Naive thymus-derived CD8-positive, alpha-beta T cell (primary cell): ENCODE measurements at regions not wholly inside any gene's neighbourhood (a gene's known extent, or its start where the extent isn't known, plus 50 kb on each side); places are given as distances from the start of the nearest gene placed in this dataset.
"Not testable (repeated sequence)": the region's sequence is repeated elsewhere in the genome, so short reads cannot be mapped to it uniquely, and the experiment has no call there.

Source experiments
- ATAC-seq, 2 donors: fragments of 150-1000 bp; cut with Tn5 transposase in 1 of 2; sonication (Bioruptor Pico), chemical (Tn5 transposase) in 1 of 2; 1 replicate in 1 of 2; 2 replicates in 1 of 2; pipeline ENCODE4 v1.10.0; 2021; ENCODE audit warnings: mild to moderate bottlenecking in 2 of 2, moderate library complexity in 2 of 2
- POLR2A ChIA-PET: fragments of 350-600 bp; sonication (Branson Sonifier 250); formaldehyde crosslinking; loops from one replicate; lab custom pipeline; 2021; ENCODE audit warnings: antibody characterized with exemption; lab: Charles Lee
- DNase-seq, 10 donors: peaks; one replicate each; pipeline versions ENCODE4 v3.0.0 to v3.0.0-alpha.2; 2020 to 2022
- H3K27ac Mint-ChIP-seq, 10 donors: one replicate each; pipeline ENCODE4 v1.8.0; 2020 to 2022; ENCODE audit warnings: mild to moderate bottlenecking in 10 of 10, mixed read lengths in 10 of 10, moderate library complexity in 4 of 10, inconsistent platforms in 1 of 10
- H3K27me3 Mint-ChIP-seq, 5 donors: one replicate each; pipeline ENCODE4 v1.8.0; 2021 to 2022; ENCODE audit warnings: mixed read lengths in 5 of 5
- H3K36me3 Mint-ChIP-seq, 3 donors: one replicate each; pipeline ENCODE4 v1.8.0; 2020 to 2022; ENCODE audit warnings: mixed read lengths in 3 of 3, mild to moderate bottlenecking in 2 of 3, inconsistent platforms in 1 of 3
- H3K4me1 Mint-ChIP-seq, 4 donors: one replicate each; pipeline ENCODE4 v1.8.0; 2021 to 2022; ENCODE audit warnings: mixed read lengths in 4 of 4
- H3K4me3 Mint-ChIP-seq, 10 donors: one replicate each; pipeline ENCODE4 v1.8.0; 2020 to 2022; ENCODE audit warnings: mild to moderate bottlenecking in 10 of 10, mixed read lengths in 10 of 10, moderate library complexity in 6 of 10, inconsistent platforms in 1 of 10
- H3K9me3 Mint-ChIP-seq, 9 donors: one replicate each; pipeline ENCODE4 v1.8.0; 2020 to 2022; ENCODE audit warnings: mixed read lengths in 9 of 9, mild to moderate bottlenecking in 3 of 9, inconsistent platforms in 1 of 9, moderate library complexity in 1 of 9

- no peaks in the 10 kb centered on the region for H3K36me3 Mint-ChIP-seq
- POLR2A ChIA-PET = no interaction called here
- no peaks in the 10 kb centered on the region for H3K9me3 Mint-ChIP-seq
- no peak overlapping the region for H3K27ac Mint-ChIP-seq
- DNase-seq (no peak), ATAC-seq (no peak)
- no peak overlapping the region for H3K4me3 Mint-ChIP-seq
- no peaks in the 10 kb centered on the region for H3K27me3 Mint-ChIP-seq
- no peaks in the 10 kb centered on the region for H3K4me1 Mint-ChIP-seq
Observed at GRCh38 chr6:121770943-121771342, 335.5 kb downstream of the GJA1 start.

- Mint-ChIP-seq H3K4me3 (no peak overlapping the region), H3K4me1 (no peaks in the 10 kb centered on the region), H3K27ac (no peak overlapping the region), H3K36me3 (no peaks in the 10 kb centered on the region), H3K27me3 (no peaks in the 10 kb centered on the region), H3K9me3 (peaks cover 0 to 2% (median 0%) of the 10 kb centered on the region in 9 donors)
- no peak for DNase-seq
- POLR2A ChIA-PET = no interaction called here
- ATAC-seq = no peak
Observed at GRCh38 chr6:121771937-121772720, 336.7 kb downstream of the GJA1 start.

GRCh38 chr6:121776054-121776453, 340.6 kb downstream of the GJA1 start:
- POLR2A ChIA-PET = no interaction called here
- ATAC-seq = no peak

GRCh38 chr6:121780325-121781321, 345.2 kb downstream of the GJA1 start:
- Mint-ChIP-seq H3K27ac (no peak overlapping the region), H3K4me3 (no peak overlapping the region), H3K27me3 (no peaks in the 10 kb centered on the region), H3K36me3 (peaks cover 0 to 3% (median 0%) of the 10 kb centered on the region in 3 donors), H3K9me3 (peaks cover 0 to 9% (median 2%) of the 10 kb centered on the region in 9 donors), H3K4me1 (no peaks in the 10 kb centered on the region)
- POLR2A ChIA-PET = no interaction called here
- ATAC-seq (no peak), DNase-seq (no peak)

More at GRCh38 chr6:121776054-121776453, 340.6 kb downstream of the GJA1 start:
- DNase-seq = no peak
- Mint-ChIP-seq H3K9me3 (peaks cover 0 to 9% (median 2%) of the 10 kb centered on the region in 9 donors), H3K4me3 (no peak overlapping the region), H3K27ac (no peak overlapping the region), H3K4me1 (no peaks in the 10 kb centered on the region), H3K27me3 (no peaks in the 10 kb centered on the region), H3K36me3 (peaks cover 0 to 3% (median 0%) of the 10 kb centered on the region in 3 donors)

- DNase-seq (no peak), ATAC-seq (no peak)
- Mint-ChIP-seq H3K27ac (no peak overlapping the region), H3K36me3 (no peaks in the 10 kb centered on the region), H3K4me1 (no peaks in the 10 kb centered on the region), H3K27me3 (no peaks in the 10 kb centered on the region), H3K9me3 (peaks cover 0 to 5% (median 0%) of the 10 kb centered on the region in 9 donors), H3K4me3 (no peak overlapping the region)
- POLR2A ChIA-PET = no interaction called here
Observed at GRCh38 chr6:121791396-121792315, 356.2 kb downstream of the GJA1 start.

GRCh38 chr6:121794630-121795029, 359.2 kb downstream of the GJA1 start:
- Mint-ChIP-seq H3K27ac (no peak overlapping the region), H3K36me3 (peaks cover 0 to 11% (median 0%) of the 10 kb centered on the region in 3 donors), H3K9me3 (peaks cover 2 to 20% (median 11%) of the 10 kb centered on the region in 9 donors), H3K4me3 (no peak overlapping the region), H3K27me3 (no peaks in the 10 kb centered on the region), H3K4me1 (no peaks in the 10 kb centered on the region)
- POLR2A ChIA-PET = no interaction called here
- DNase-seq (no peak), ATAC-seq (no peak)

GRCh38 chr6:121797598-121797997, 362.2 kb downstream of the GJA1 start:
- DNase-seq, H3K27ac Mint-ChIP-seq, ATAC-seq, H3K27me3 Mint-ChIP-seq, POLR2A ChIA-PET, H3K4me1 Mint-ChIP-seq, H3K4me3 Mint-ChIP-seq: not testable (repeated sequence)
- peaks cover 8 to 48% (median 33%) of the 10 kb centered on the region in 9 donors for H3K9me3 Mint-ChIP-seq
- peaks cover 0 to 25% (median 9%) of the 10 kb centered on the region in 3 donors for H3K36me3 Mint-ChIP-seq

GRCh38 chr6:121798126-121798525, 362.7 kb downstream of the GJA1 start:
- H3K36me3 Mint-ChIP-seq = peaks cover 0 to 27% (median 9%) of the 10 kb centered on the region in 3 donors
- H3K4me3 Mint-ChIP-seq, H3K27me3 Mint-ChIP-seq, POLR2A ChIA-PET, H3K27ac Mint-ChIP-seq, H3K4me1 Mint-ChIP-seq, DNase-seq, ATAC-seq: not testable (repeated sequence)
- peaks cover 8 to 51% (median 36%) of the 10 kb centered on the region in 9 donors for H3K9me3 Mint-ChIP-seq

GRCh38 chr6:121799574-121799973, 364.1 kb downstream of the GJA1 start:
- Mint-ChIP-seq H3K9me3 (peaks cover 8 to 56% (median 36%) of the 10 kb centered on the region in 9 donors), H3K4me3 (no peak overlapping the region), H3K27me3 (no peaks in the 10 kb centered on the region), H3K4me1 (no peaks in the 10 kb centered on the region), H3K36me3 (peaks cover 0 to 27% (median 9%) of the 10 kb centered on the region in 3 donors), H3K27ac (no peak overlapping the region)
- DNase-seq (no peak), ATAC-seq (no peak)
- POLR2A ChIA-PET = no interaction called here

- DNase-seq (no peak), ATAC-seq (no peak)
- H3K36me3 Mint-ChIP-seq = peaks cover 0 to 27% (median 9%) of the 10 kb centered on the region in 3 donors
- peaks cover 8 to 56% (median 36%) of the 10 kb centered on the region in 9 donors for H3K9me3 Mint-ChIP-seq
- POLR2A ChIA-PET = no interaction called here
- H3K4me3 Mint-ChIP-seq = no peak overlapping the region
- no peaks in the 10 kb centered on the region for H3K4me1 Mint-ChIP-seq
- H3K27me3 Mint-ChIP-seq = no peaks in the 10 kb centered on the region
- no peak overlapping the region for H3K27ac Mint-ChIP-seq
Observed at GRCh38 chr6:121800047-121800446, 364.6 kb downstream of the GJA1 start.

- POLR2A ChIA-PET = no interaction called here
- ATAC-seq (no peak), DNase-seq (no peak)
- H3K27ac Mint-ChIP-seq = no peak overlapping the region
- peaks cover 0 to 3% (median 0%) of the 10 kb centered on the region in 4 donors for H3K4me1 Mint-ChIP-seq
- no peaks in the 10 kb centered on the region for H3K27me3 Mint-ChIP-seq
- peaks cover 2 to 25% (median 12%) of the 10 kb centered on the region in 9 donors for H3K9me3 Mint-ChIP-seq
- peaks cover 0 to 10% (median 3%) of the 10 kb centered on the region in 3 donors for H3K36me3 Mint-ChIP-seq
- H3K4me3 Mint-ChIP-seq = no peak overlapping the region
Observed at GRCh38 chr6:121806116-121806515, 370.7 kb downstream of the GJA1 start.

- DNase-seq = no peak
Observed at GRCh38 chr6:121809211-121809610, 373.8 kb downstream of the GJA1 start.

More at GRCh38 chr6:121809211-121809610, 373.8 kb downstream of the GJA1 start:
- Mint-ChIP-seq H3K27ac (no peak overlapping the region), H3K9me3 (no peaks in the 10 kb centered on the region), H3K27me3 (no peaks in the 10 kb centered on the region), H3K4me1 (peaks cover 0 to 3% (median 0%) of the 10 kb centered on the region in 4 donors), H3K4me3 (no peak overlapping the region), H3K36me3 (no peaks in the 10 kb centered on the region)
- POLR2A ChIA-PET = interaction anchor here (0.6 kb wide), 1 partner anchor 42 kb away, joined by 3 read pairs; no protein-coding TSS in a partner anchor
- no peak for ATAC-seq
